GM23338 (cell line): ENCODE measurements at regions not wholly inside any gene's neighbourhood (a gene's known extent, or its start where the extent isn't known, plus 50 kb on each side); places are given as distances from the start of the nearest gene placed in this dataset.

Experiments used
- ATAC-seq: fragments of 200-7000 bp; cut with Tn5 transposase; 3 replicates; pipeline ENCODE4 v1.9.1; 2020
- DNase-seq: peaks from one replicate; pipeline ENCODE4 v3.0.0-alpha.2; 2015; ENCODE audit warnings: low spot score
- H2AFZ ChIP-seq: fragments of 200-600 bp; sonication (generic); 2 replicates; pipeline ENCODE4 v1.8.0; 2016; ENCODE audit warnings: antibody characterized with exemption, mild to moderate bottlenecking, moderate library complexity
- H3F3A ChIP-seq: fragments of 200-600 bp; sonication (generic); replicated peaks from 2 replicates; pipeline ENCODE4 v1.8.0; 2017; ENCODE audit warnings: antibody characterized with exemption, mixed run types, low read depth
- H3K27ac ChIP-seq: fragments of 200-600 bp; sonication (generic); 2 replicates; pipeline ENCODE4 v1.6.1; 2016; ENCODE audit warnings: low read depth
- H3K27me3 ChIP-seq: fragments of 200-600 bp; sonication (generic); 2 replicates; pipeline ENCODE4 v1.8.0; 2016; ENCODE audit warnings: mild to moderate bottlenecking, mixed run types, moderate library complexity; ENCODE audit not compliant: insufficient read depth
- H3K36me3 ChIP-seq: fragments of 200-600 bp; sonication (generic); 2 replicates; pipeline ENCODE4 v1.8.0; 2016; ENCODE audit warnings: mild to moderate bottlenecking; ENCODE audit not compliant: insufficient read depth
- H3K4me1 ChIP-seq: fragments of 200-600 bp; sonication (generic); 2 replicates; pipeline ENCODE4 v1.8.0; 2016; ENCODE audit warnings: mild to moderate bottlenecking, moderate library complexity; ENCODE audit not compliant: insufficient read depth
- H3K4me2 ChIP-seq: fragments of 200-600 bp; sonication (generic); 2 replicates; pipeline ENCODE4 v1.7.1; 2017; ENCODE audit warnings: mixed run types
- H3K4me3 ChIP-seq: fragments of 200-600 bp; sonication (generic); 2 replicates; pipeline ENCODE4 v1.6.1; 2016; ENCODE audit warnings: mixed run types
- H3K79me2 ChIP-seq: fragments of 200-600 bp; sonication (generic); replicated peaks from 2 replicates; pipeline ENCODE4 v1.8.0; 2017; ENCODE audit warnings: mild to moderate bottlenecking; ENCODE audit not compliant: insufficient read depth
- H3K9me2 ChIP-seq: fragments of 200-600 bp; sonication (generic); 2 replicates; pipeline ENCODE4 v1.8.0; 2017; ENCODE audit not compliant: insufficient read depth
- H4K20me1 ChIP-seq: fragments of 200-600 bp; sonication (generic); replicated peaks from 2 replicates; pipeline ENCODE4 v1.8.0; 2017; ENCODE audit warnings: mild to moderate bottlenecking; ENCODE audit not compliant: insufficient read depth
- H3K27ac Mint-ChIP-seq: 2 replicates; pipeline ENCODE4 v1.8.0; 2020; ENCODE audit warnings: inconsistent platforms, mild to moderate bottlenecking, moderate library complexity, mixed read lengths
- H3K27me3 Mint-ChIP-seq: 3 replicates; pipeline ENCODE4 v1.8.0; 2022; ENCODE audit warnings: low read depth, mild to moderate bottlenecking, moderate library complexity, mixed read lengths, inconsistent platforms; ENCODE audit not compliant: insufficient read depth, poor library complexity
- H3K36me3 Mint-ChIP-seq: 3 replicates; pipeline ENCODE4 v1.8.0; 2021; ENCODE audit warnings: low read depth, mild to moderate bottlenecking, inconsistent platforms, moderate library complexity, mixed read lengths
- H3K4me1 Mint-ChIP-seq: 3 replicates; pipeline ENCODE4 v1.8.0; 2020; ENCODE audit warnings: mild to moderate bottlenecking, inconsistent platforms, mixed read lengths
- H3K4me3 Mint-ChIP-seq: 3 replicates; pipeline ENCODE4 v1.8.0; 2021; ENCODE audit warnings: moderate library complexity, mild to moderate bottlenecking, inconsistent platforms, mixed read lengths
- H3K9me3 Mint-ChIP-seq: 3 replicates; pipeline ENCODE4 v1.8.0; 2020; ENCODE audit warnings: moderate library complexity, mild to moderate bottlenecking, inconsistent platforms, mixed read lengths
- CREB1 ChIP-seq: fragments of 250-450 bp; sonication (Bioruptor Pico); IDR thresholded peaks from 2 replicates; pipeline ENCODE4 v1.5.0; 2020; ENCODE audit warnings: low read depth, mild to moderate bottlenecking, moderate library complexity
- CTCF ChIP-seq, 2 experiments: fragments of 200-600 bp in 1 of 2; sonication (generic) in 1 of 2; conservative IDR thresholded peaks; 2 replicates each; pipeline versions ENCODE4 v1.5.1 to v1.6.1; 2016 to 2017; ENCODE audit warnings: antibody characterized with exemption in 2 of 2, low read depth in 2 of 2, mild to moderate bottlenecking in 2 of 2, moderate library complexity in 1 of 2
- ETS1 ChIP-seq: IDR thresholded peaks from 2 replicates; pipeline ENCODE4 v1.6.1; 2016; ENCODE audit warnings: antibody characterized with exemption
- EZH2 ChIP-seq: fragments of 200-600 bp; sonication (generic); IDR thresholded peaks from one replicate; pipeline ENCODE4 v1.8.0; 2017; ENCODE audit warnings: antibody characterized with exemption, mild to moderate bottlenecking, low read depth; ENCODE audit not compliant: unreplicated experiment
- EZH2phosphoT487 ChIP-seq: fragments of 200-600 bp; sonication (generic); IDR thresholded peaks from one replicate; pipeline ENCODE4 v1.8.1; 2018; ENCODE audit warnings: antibody characterized with exemption; ENCODE audit not compliant: unreplicated experiment
- JUNB ChIP-seq: IDR thresholded peaks from one replicate; pipeline ENCODE4 v1.6.1; 2016; ENCODE audit warnings: antibody characterized with exemption; ENCODE audit not compliant: unreplicated experiment
- NANOG ChIP-seq: IDR thresholded peaks from 2 replicates; pipeline ENCODE4 v1.6.1; 2016; ENCODE audit warnings: antibody characterized with exemption, borderline replicate concordance
- POLR2AphosphoS5 ChIP-seq: IDR thresholded peaks from 2 replicates; pipeline ENCODE4 v1.6.1; 2016; ENCODE audit warnings: antibody characterized with exemption, low read depth
- REST ChIP-seq: IDR thresholded peaks from one replicate; pipeline ENCODE4 v1.6.1; 2018; ENCODE audit warnings: antibody characterized with exemption; ENCODE audit not compliant: unreplicated experiment
- STAT1 ChIP-seq: IDR thresholded peaks from one replicate; pipeline ENCODE4 v1.6.1; 2016; ENCODE audit warnings: antibody characterized with exemption; ENCODE audit not compliant: unreplicated experiment
- ZNF114 ChIP-seq: fragments of 250-450 bp; sonication (Bioruptor Pico); IDR thresholded peaks from 2 replicates; pipeline ENCODE4 v1.5.0; 2020; ENCODE audit warnings: mild to moderate bottlenecking, moderate library complexity
- ZNF331 ChIP-seq: fragments of 250-450 bp; sonication (Bioruptor Pico); IDR thresholded peaks from 2 replicates; pipeline ENCODE4 v1.5.0; 2020; ENCODE audit warnings: low read depth, mild to moderate bottlenecking, moderate library complexity
- ZNF462 ChIP-seq: fragments of 250-450 bp; sonication (Bioruptor Pico); IDR thresholded peaks from 2 replicates; pipeline ENCODE4 v1.5.0; 2020; ENCODE audit warnings: mild to moderate bottlenecking, moderate library complexity

- Mint-ChIP-seq H3K27me3 (peaks cover 16% of the 10 kb centered on the region), H3K9me3 (no peaks in the 10 kb centered on the region), H3K4me1 (peaks cover 25% of the 10 kb centered on the region), H3K4me3 (no peak overlapping the region), H3K27ac (no peak overlapping the region), H3K36me3 (no peaks in the 10 kb centered on the region)
- peaks cover 28% of the 10 kb centered on the region for H3K4me1 ChIP-seq
- H3F3A ChIP-seq: no peaks in the 10 kb centered on the region
- H2AFZ ChIP-seq: no peak overlapping the region
- peaks cover 18% of the 10 kb centered on the region for H3K79me2 ChIP-seq
- peaks cover 32% of the 10 kb centered on the region for H3K27me3 ChIP-seq
- ATAC-seq (no peak), DNase-seq (no peak)
- no peaks in the 10 kb centered on the region; the same call in 1 of the 2 replicates for H4K20me1 ChIP-seq
- no peaks in the 10 kb centered on the region for H3K9me2 ChIP-seq
- H3K27ac ChIP-seq: no peak overlapping the region
- H3K36me3 ChIP-seq: no peaks in the 10 kb centered on the region
- no peak overlapping the region for H3K4me2 ChIP-seq
- no peak for TF ChIP-seq JUNB
- no peak for TF ChIP-seq EZH2
- TF ChIP-seq POLR2AphosphoS5: no peak
- TF ChIP-seq REST: no peak
- TF ChIP-seq ETS1: no peak
- TF ChIP-seq NANOG: no peak
- TF ChIP-seq EZH2phosphoT487: no peak
- TF ChIP-seq STAT1: no peak
- no peak for TF ChIP-seq CREB1 (CRISPR knock-in tag)
- TF ChIP-seq ZNF462 (CRISPR knock-in tag): no peak
- no peak for TF ChIP-seq CTCF (conservative IDR thresholded peaks at IDR 0.05; ENCODE audit: low read depth in 2 of 2)
- TF ChIP-seq ZNF114: no peak
- no peak for TF ChIP-seq ZNF331 (CRISPR knock-in tag)
- H3K4me3 ChIP-seq: no peak overlapping the region
Observed at GRCh38 chr9:21561502-21561901, 79.4 kb upstream of the IFNE start.
